SU-DHL-6 (cell line): ENCODE measurements at regions not wholly inside any gene's neighbourhood (a gene's known extent, or its start where the extent isn't known, plus 50 kb on each side); places are given as distances from the start of the nearest gene placed in this dataset.
A peak's percentile ranks its signal among the peaks of the same experiment; 100 is the strongest.

ENCODE experiments used
- H2AFZ ChIP-seq: fragments of 200-600 bp; sonication (generic); 2 replicates; pipeline ENCODE4 v1.6.1; 2014; ENCODE audit warnings: low read depth, mild to moderate bottlenecking, moderate library complexity, mixed read lengths, antibody characterized with exemption, low read length; ENCODE audit not compliant: severe bottlenecking
- H3F3A ChIP-seq: fragments of 200-600 bp; shearing (Covaris generic); 2 replicates; pipeline ENCODE4 v1.6.0; 2016; ENCODE audit warnings: antibody characterized with exemption, mild to moderate bottlenecking; ENCODE audit not compliant: insufficient read depth
- H3K27ac ChIP-seq: fragments of 200-600 bp; sonication (generic); 2 replicates; pipeline ENCODE4 v1.5.1; 2016; ENCODE audit warnings: low read depth, mild to moderate bottlenecking, low read length, moderate library complexity, mixed read lengths
- H3K27me3 ChIP-seq: fragments of 200-600 bp; sonication (generic), shearing (Covaris generic); 2 replicates; pipeline ENCODE4 v1.6.0; 2014; ENCODE audit warnings: mild to moderate bottlenecking, low read length
- H3K36me3 ChIP-seq: fragments of 200-600 bp; sonication (generic); 2 replicates; pipeline ENCODE4 v1.6.1; 2014; ENCODE audit warnings: mild to moderate bottlenecking, low read length, mixed read lengths
- H3K4me2 ChIP-seq: fragments of 300-600, 200-600 bp; shearing (Covaris generic), sonication (generic); 2 replicates; pipeline ENCODE4 v1.6.0; 2014; ENCODE audit warnings: low read length, low read depth, mild to moderate bottlenecking; ENCODE audit not compliant: poor library complexity, severe bottlenecking
- H3K4me3 ChIP-seq: fragments of 200-600 bp; sonication (generic); 2 replicates; pipeline ENCODE4 v1.5.1; 2014; ENCODE audit warnings: antibody characterized with exemption, low read length, mild to moderate bottlenecking, mixed read lengths; ENCODE audit not compliant: insufficient read depth, poor library complexity, severe bottlenecking
- H3K79me2 ChIP-seq: fragments of 200-600 bp; sonication (generic); 2 replicates; pipeline ENCODE4 v1.6.1; 2014; ENCODE audit warnings: mild to moderate bottlenecking, low read length, moderate library complexity; ENCODE audit not compliant: insufficient read depth
- H3K9ac ChIP-seq: fragments of 200-600 bp; sonication (generic); 2 replicates; pipeline ENCODE4 v1.7.0; 2014; ENCODE audit warnings: mild to moderate bottlenecking, low read length
- H3K9me2 ChIP-seq: fragments of 200-600 bp; sonication (generic); replicated peaks from 2 replicates; pipeline ENCODE4 v1.6.1; 2014; ENCODE audit warnings: low read length; ENCODE audit not compliant: insufficient read depth
- H3K9me3 ChIP-seq: fragments of 200-600 bp; sonication (generic); 2 replicates; pipeline ENCODE4 v1.6.1; 2014; ENCODE audit warnings: low read length, mixed read lengths; ENCODE audit not compliant: insufficient read depth
- H4K20me1 ChIP-seq: fragments of 200-600 bp; sonication (generic); 2 replicates; pipeline ENCODE4 v1.6.1; 2014; ENCODE audit warnings: low read depth, mild to moderate bottlenecking, antibody characterized with exemption, low read length, moderate library complexity, mixed read lengths
- CTCF ChIP-seq: fragments of 200-600 bp; sonication (generic); IDR thresholded peaks from one replicate; pipeline ENCODE4 v1.5.1; 2017; ENCODE audit warnings: antibody characterized with exemption, mild to moderate bottlenecking, low read length, moderate library complexity; ENCODE audit not compliant: insufficient read depth, poor library complexity, severe bottlenecking
- EZH2phosphoT487 ChIP-seq: fragments of 200-600 bp; sonication (generic), shearing (Covaris generic); conservative IDR thresholded peaks from 2 replicates; pipeline ENCODE4 v1.6.1; 2018; ENCODE audit warnings: mild to moderate bottlenecking, antibody characterized with exemption, low read length, moderate library complexity, mixed read lengths

- Histone ChIP-seq H3K9me3 (no peaks in the 10 kb centered on the region), H3K79me2 (no peaks in the 10 kb centered on the region), H4K20me1 (no peaks in the 10 kb centered on the region), H3K9ac (no peak overlapping the region), H3K9me2 (no peaks in the 10 kb centered on the region), H3K4me3 (no peak overlapping the region), H3K36me3 (no peaks in the 10 kb centered on the region), H3K27me3 (no peaks in the 10 kb centered on the region), H3F3A (no peaks in the 10 kb centered on the region), H3K4me2 (no peak overlapping the region), H3K27ac (no peak overlapping the region), H2AFZ (no peak overlapping the region)
- TF ChIP-seq CTCF, result peak; percentile 13
- no peak for TF ChIP-seq EZH2phosphoT487
Observed at GRCh38 chr4:138555584-138555983, 313.4 kb upstream of the SLC7A11 start.

- Histone ChIP-seq H3K4me3 (no peak overlapping the region), H3K79me2 (no peaks in the 10 kb centered on the region), H3K27ac (no peak overlapping the region), H3F3A (no peaks in the 10 kb centered on the region), H4K20me1 (no peaks in the 10 kb centered on the region), H3K36me3 (no peaks in the 10 kb centered on the region), H2AFZ (no peak overlapping the region), H3K9ac (no peak overlapping the region), H3K4me2 (no peak overlapping the region), H3K9me2 (no peaks in the 10 kb centered on the region), H3K9me3 (no peaks in the 10 kb centered on the region), H3K27me3 (no peaks in the 10 kb centered on the region)
- TF ChIP-seq CTCF (no peak), EZH2phosphoT487 (no peak)
Observed at GRCh38 chr4:138555108-138555507, 313.0 kb upstream of the SLC7A11 start.

- Histone ChIP-seq H3K4me3 (no peak overlapping the region), H3K27me3 (no peaks in the 10 kb centered on the region), H3K79me2 (no peaks in the 10 kb centered on the region), H3K9me2 (no peaks in the 10 kb centered on the region), H3K27ac (no peak overlapping the region), H4K20me1 (no peaks in the 10 kb centered on the region), H3K9me3 (no peaks in the 10 kb centered on the region), H2AFZ (no peak overlapping the region), H3K4me2 (no peak overlapping the region), H3K9ac (no peak overlapping the region), H3K36me3 (no peaks in the 10 kb centered on the region), H3F3A (no peaks in the 10 kb centered on the region)
- TF ChIP-seq CTCF, result no peak
- TF ChIP-seq EZH2phosphoT487, result no peak
Observed at GRCh38 chr4:138553001-138553845, 311.1 kb upstream of the SLC7A11 start.
